HG03558 (cell line): ENCODE measurements at regions not wholly inside any gene's neighbourhood (a gene's known extent, or its start where the extent isn't known, plus 50 kb on each side); places are given as distances from the start of the nearest gene placed in this dataset.

ENCODE experiments used
- ATAC-seq: cut with Tn5 transposase; IDR thresholded peaks from one replicate; pipeline ENCODE4 v1.9.1; 2021; ENCODE audit warnings: moderate number of reproducible peaks; ENCODE audit not compliant: unreplicated experiment; ENCODE audit errors: extremely low read depth

- no peak for ATAC-seq
Measured at GRCh38 chr6:19472850-19473249, 364.3 kb upstream of the ID4 start.

GRCh38 chr6:19477563-19477962 lies 359.6 kb upstream of the ID4 start:
- no peak for ATAC-seq

DNA sequence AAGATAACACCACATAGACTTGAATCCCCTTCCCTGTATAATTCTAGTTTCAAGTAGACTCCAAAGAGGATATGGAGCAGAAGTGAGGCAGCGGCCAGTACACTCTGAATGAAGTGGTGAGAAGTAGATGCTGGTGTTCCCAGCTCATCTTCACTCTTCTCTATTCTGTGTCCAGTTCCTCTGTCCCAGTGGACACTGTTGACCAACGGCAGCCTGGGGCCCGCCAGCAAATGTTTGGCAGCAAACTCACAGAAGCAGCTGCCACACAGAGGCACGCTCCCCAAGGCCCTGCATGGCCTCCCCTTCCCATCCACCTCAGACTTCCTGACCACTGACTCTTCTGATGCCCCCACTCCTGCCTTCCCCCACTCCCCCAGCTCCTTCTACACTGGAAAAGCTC lies 358.9 kb upstream of the ID4 start:
- no peak for ATAC-seq

DNA sequence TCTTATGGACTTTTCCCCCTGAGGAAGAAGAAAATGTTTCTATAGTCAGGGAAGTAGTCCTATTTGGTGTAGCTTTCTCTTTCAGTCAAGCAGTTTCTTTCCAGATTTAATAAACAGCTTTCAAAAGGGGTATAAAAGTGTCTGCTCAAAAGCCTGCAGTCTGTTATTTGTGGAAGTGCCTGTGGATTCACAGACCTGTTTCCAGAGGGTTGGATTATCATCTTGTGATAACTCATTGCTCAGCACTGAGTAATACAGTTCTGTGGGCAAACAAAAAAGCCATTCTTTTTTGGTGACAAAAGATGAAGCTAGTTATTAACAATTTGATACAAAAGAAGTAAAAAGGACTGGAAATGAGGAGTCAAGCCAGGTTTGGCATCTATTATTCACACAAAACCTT lies 358.2 kb upstream of the ID4 start:
- ATAC-seq = no peak

DNA sequence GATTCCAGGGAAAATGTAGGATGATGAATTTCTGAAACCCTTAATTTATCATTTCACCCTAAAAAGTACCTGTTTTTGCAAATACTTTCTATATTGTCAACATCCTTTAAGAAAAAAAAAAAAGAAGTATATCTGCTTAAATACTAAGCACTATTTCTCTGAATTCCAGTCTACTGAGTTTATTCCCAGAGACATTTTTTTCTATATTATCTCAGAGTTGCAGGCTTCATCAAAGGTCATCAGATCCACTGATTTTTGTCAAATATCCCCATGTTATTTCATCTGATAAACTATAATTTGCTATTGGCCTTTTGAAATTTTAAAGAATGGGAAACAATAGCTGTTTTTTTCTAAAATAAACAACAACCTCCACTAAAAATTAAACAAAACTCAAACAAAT lies 357.6 kb upstream of the ID4 start:
- ATAC-seq = no peak

DNA sequence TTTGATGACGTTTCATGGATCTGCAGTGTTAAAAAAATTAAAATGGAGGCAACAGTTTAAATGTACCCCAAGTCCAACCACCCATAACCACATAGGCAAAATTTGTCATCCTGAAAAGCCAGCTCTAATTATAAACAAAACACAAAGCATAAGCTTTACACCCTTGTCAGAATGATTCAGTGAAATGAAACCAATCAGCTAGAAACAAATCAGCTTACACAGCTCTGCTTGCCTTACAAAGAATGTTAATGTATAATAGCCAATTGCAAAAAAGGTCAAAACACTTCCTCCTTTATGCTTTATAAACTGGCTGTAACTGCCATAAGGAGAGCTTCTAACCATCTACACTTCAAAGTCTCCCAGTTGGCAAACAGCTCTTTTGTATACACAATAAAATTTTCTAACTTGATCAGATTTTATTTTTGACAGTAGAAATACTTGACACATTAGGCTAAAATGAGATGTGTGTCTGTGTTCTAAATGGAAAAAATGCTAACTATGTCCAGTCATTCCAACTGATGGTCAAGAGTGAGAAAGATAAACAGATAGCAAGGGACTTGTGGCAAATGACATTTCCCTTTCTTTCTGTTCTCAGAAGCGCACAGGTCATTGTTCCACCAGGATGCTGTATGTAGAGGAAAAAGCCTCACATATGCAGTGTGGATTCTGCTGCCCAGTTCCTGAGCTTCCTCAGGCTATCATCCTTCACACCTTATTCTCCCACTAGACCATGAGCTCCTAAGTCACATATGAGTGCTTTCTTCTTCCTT lies 344.3 kb upstream of the ID4 start:
- ATAC-seq = no peak

DNA sequence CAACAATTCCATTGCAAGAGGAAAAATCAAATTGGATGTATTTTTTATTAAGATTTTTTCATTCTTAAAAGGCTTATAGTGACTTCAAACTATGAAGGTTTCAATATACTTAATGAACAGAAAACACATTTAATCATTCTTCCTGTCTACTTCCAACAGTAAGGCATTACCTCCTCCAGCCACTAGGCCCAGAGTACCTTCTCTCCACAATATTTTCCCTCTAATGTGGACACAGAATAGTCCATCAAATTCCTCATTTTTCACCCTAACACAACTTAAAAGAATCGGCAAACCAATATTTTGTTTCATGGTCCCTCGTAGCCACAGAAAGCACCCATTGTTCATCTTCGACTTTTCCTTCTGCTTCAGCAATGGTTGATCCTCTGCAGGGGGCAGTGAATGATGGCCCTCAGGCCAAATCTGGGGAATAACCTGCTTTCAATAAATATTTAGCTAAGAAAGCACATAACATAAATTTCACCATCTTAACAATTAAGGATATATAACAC lies 335.4 kb upstream of the ID4 start:
- no peak for ATAC-seq

DNA sequence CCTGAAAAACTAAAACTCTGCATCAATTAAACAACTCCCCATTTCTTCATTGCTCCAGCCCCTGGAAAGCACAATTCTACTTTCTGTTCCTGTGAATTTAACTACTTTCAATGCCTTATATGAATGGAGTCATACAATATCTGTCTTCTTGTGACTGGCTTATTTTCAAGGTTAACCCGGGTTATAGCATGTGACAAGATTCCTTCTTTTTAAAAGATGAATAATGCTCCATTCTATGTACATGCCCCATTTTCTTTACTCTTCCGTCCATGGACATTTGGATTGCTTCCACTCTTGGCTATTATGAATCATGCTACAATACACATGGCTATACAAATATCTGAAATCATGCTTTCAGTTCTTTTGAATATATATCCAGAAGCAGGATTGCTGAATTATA lies 334.9 kb upstream of the ID4 start:
- no peak for ATAC-seq

DNA sequence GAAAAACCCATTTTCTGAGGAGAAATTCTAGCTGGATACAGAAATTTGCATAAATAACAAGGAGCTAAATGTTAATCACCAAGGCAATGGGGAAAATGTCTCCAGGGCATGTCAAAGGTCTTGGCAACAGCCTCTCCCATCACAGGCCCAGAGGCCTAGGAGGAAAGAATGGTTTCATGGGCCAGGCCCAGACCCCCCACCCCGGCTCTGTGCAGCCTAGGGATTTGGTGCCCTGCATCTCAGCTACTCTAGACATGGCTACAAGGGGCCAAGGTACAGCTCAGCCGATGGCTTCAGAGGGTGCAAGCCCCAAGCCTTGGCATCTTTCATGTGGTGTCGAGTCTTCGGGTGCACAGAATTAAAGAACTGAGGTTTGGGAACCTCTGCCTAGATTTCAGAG lies 321.2 kb upstream of the ID4 start:
- ATAC-seq = no peak

DNA sequence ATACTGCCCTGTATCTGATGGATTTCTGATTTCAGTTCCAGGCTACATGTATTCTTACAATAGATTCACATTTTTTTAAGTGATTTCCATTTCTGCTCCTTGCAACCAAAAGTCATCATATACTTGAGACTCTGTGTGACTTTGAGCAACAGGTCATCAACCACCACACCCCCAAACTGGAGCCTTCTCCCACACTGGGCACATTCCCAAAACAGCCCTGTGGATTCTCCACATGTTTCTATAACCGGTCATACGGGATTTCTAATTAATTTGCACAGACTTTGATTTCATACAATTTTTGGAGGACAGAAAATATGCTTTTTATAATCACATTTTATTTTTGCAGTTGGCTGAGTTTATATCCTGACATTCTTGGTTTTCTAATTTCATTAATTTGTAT lies 317.2 kb upstream of the ID4 start:
- ATAC-seq = no peak

DNA sequence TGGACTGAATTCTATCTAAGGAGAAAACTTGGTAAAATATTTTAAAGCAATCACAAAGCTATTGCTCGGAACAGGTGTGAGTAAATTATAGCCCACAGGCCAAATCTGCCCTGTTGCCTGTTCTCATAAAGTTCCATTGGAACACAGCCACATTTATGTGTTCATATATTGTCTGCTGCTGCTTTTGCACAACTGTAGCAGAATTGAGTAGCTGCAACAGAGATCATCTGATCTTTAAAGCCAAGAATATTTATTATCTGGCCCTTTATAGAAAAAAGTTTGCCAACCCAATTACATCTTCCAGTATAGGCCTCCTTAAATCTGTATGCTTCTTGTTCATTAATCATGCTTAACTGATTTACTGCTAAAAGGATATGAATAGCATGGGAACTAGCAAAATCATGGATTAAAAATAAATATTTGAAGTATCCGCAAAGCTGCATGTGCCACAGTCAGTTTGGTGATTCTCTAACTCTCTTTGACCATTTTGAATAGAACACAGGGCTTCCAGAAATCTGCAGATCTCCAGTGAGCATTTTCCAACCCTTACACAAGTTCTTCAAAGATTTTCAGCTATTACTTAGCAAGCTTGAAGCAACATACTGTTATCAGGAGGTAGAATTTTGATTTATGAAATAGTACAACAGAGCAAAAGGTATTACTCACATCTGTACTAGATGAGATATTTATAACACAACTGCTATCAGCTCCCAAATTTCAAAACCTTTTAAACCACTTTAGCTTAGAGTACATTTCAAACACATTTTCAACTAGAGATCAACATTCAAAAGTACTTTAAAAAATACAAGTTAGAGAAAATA lies 312.6 kb upstream of the ID4 start:
- ATAC-seq = no peak

GRCh38 chr6:19525673-19526072 lies 311.5 kb upstream of the ID4 start:
- ATAC-seq = no peak

- ATAC-seq = no peak
Measured at GRCh38 chr6:19530188-19530587, 307.0 kb upstream of the ID4 start.

GRCh38 chr6:19535351-19535750 lies 301.8 kb upstream of the ID4 start:
- no peak for ATAC-seq

DNA sequence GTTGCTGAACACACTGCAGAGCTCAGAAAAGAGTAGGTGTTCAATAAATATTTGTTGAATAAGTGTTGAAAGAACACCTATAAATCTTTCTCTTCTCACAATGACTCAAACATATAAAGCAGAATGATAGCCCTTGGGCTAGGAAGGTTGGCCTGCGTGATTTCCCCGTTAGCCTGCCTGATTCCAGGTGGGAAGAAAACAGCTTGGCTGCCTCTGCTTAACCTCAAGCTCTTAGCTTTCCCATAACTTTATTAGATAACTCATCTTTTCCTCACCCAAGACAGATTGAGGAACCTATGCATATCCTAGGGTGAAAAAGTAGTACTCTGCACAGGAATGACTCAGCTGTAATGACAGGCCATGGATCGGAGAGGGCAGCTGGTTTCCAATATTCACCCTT lies 300.3 kb upstream of the ID4 start:
- ATAC-seq = no peak

- no peak for ATAC-seq
Measured at GRCh38 chr6:19538096-19538495, 299.1 kb upstream of the ID4 start.

DNA sequence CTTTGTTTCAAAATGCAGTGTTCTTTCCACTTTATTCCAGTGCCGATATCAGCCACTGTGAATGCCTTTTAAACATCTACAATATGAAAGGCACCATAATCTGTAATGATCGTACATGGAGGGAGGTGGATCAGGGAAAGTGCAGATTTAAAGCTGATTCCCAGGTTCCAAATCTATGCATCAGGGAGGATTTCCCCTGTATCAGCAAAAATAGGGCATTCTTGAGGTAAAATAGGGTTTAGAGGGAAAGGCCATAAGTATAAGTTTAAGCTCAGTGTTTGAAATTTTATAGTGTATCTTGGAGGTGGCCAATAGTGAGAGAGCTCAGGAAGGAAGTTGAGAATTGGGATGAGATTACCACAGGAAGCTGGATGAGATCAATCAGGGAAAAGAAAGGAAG lies 289.7 kb upstream of the ID4 start:
- no peak for ATAC-seq

DNA sequence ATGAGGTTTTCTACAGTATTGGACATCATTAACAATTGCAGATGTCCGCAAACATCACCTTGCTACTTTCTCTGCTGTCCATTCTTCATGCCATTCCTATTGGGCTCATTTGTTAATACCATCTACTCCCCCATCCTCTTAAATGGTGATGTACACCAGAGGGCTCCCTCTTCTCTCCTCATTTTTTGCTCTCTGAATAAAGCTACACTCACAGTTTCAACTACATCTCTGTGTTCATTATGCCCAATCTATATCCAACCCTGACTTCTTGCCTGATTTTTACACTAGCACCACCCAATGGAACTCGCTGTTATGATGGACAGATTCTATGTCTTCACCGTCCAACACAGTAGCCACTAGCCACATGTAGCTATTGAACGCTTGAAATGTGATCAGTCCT lies 288.1 kb upstream of the ID4 start:
- ATAC-seq = no peak

DNA sequence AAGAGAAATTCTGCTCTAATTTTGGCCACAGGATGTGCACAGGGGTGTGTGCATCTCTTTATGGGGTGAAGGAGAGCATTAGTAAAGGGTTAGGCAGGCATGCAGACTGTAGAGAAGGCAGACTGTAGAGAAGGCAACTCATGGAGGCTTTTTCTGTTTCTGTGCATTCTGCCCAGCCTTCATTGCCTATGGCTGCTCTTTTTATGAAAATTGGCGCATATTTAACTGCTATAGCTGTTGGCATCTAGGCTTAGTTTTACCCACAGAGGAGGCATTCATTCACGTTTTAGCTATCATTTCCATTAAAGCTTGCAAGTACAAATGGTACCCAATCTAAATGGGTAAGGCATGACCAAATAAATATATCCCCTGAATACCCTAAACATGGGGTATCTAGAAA lies 286.8 kb upstream of the ID4 start:
- ATAC-seq = no peak

DNA sequence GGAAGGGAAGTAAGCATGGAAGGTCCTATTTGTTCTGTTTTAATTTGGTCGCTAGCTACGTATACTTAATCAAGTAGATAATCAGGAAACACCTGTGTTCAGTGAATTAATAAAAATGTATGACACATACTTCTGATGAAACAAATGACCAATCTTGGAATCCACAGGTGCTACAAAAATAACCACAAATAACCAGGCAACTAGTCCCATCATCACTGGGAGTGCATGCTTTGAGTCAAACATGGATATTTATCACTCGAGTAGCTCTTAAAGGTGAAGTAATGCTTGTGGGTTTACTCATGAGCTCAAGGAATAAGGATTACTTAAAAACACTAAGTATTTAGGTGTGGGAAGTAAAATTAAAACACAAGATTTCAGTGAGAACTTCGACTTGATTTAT lies 285.6 kb upstream of the ID4 start:
- no peak for ATAC-seq

GRCh38 chr6:19552076-19552475 lies 285.1 kb upstream of the ID4 start:
- no peak for ATAC-seq

DNA sequence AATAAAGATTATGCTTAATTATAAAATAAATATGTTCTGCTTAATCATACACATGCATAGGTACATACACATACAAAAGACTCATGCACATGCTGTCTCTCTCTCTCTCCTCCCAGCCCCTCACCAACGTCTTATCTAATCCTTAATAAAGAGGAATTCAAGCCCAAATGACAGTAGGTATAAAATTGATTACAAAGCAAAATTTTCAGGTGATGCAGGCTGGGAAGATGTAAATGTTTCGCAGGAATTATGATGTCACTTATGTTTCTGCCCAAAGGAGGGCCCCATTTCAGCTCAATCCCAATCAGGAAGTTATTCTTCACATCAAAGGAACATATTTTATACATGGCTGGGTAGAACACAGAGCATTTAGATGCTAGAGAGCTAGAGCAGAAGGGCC lies 284.6 kb upstream of the ID4 start:
- ATAC-seq = no peak
